Motor neuron (in vitro differentiated cells): ENCODE measurements at regions not wholly inside any gene's neighbourhood (a gene's known extent, or its start where the extent isn't known, plus 50 kb on each side); places are given as distances from the start of the nearest gene placed in this dataset.

Experiments used
- ATAC-seq, 8 experiments: fragments of 200-7000 bp; cut with Tn5 transposase; replicated peaks in 6 of 8; 2 replicates each; pipeline ENCODE4 v1.8.0; 2021; ENCODE audit warnings: mild to moderate bottlenecking in 8 of 8, moderate library complexity in 8 of 8
- H3K27ac ChIP-seq, 2 donors: fragments of 250-450 bp; sonication (Bioruptor Pico); 2 replicates each; pipeline ENCODE4 v1.9.0; 2021; ENCODE audit warnings: antibody characterized with exemption in 2 of 2, mild to moderate bottlenecking in 2 of 2, moderate library complexity in 1 of 2
- H3K4me1 ChIP-seq, 2 donors: fragments of 250-450 bp; sonication (Bioruptor Pico); replicated peaks in 1 of 2; 2 replicates each; pipeline ENCODE4 v1.6.1; 2021; ENCODE audit warnings: antibody characterized with exemption in 2 of 2, mild to moderate bottlenecking in 2 of 2, moderate library complexity in 1 of 2
- H3K4me3 ChIP-seq, 5 donors: fragments of 250-450 bp; sonication (Bioruptor Pico); 2 replicates each; pipeline ENCODE4 v1.9.0; 2021; ENCODE audit warnings: antibody characterized with exemption in 5 of 5, mild to moderate bottlenecking in 5 of 5, moderate library complexity in 4 of 5
- WGBS, 10 experiments: fragments of 450-650 bp; shearing (Covaris generic); methylation state at CpG; one replicate each; pipeline ENCODE4 v1.0.0; 2022; 5-methylcytosine and 5-hydroxymethylcytosine counted together
- in situ Hi-C, 9 experiments: fragments of 400-800 bp; cut with MboI; loops; one replicate each; pipeline ENCODE4 v1.15.0; 2021; ENCODE audit warnings: low sequenced_read_pairs in 9 of 9, low pct_unique_long_range_greater_than_20kb in 2 of 9; ENCODE audit not compliant: unreplicated experiment in 9 of 9

GRCh38 chr7:95649546-95649945, 53.2 kb upstream of the PDK4 start:
- 0 to 100% (median 50%) methylated on average over 1 to 3 of the region's 3 CpGs for WGBS, 10 experiments
- ATAC-seq: peak in 1 of 8 experiments; percentile 53

GRCh38 chr7:95646350-95646749, 50.0 kb upstream of the PDK4 start:
- WGBS, 10 experiments: 38 to 67% (median 43%) methylated on average over 1 of the region's 1 CpG; no CpG with 5 or more reads in 4 of the 10 experiments
- Histone ChIP-seq H3K27ac (no peak overlapping the region), H3K4me3 (no peak overlapping the region), H3K4me1 (no peaks in the 10 kb centered on the region)
- ATAC-seq: no peak
- in situ Hi-C loops: no loop called here

More at GRCh38 chr7:95649546-95649945, 53.2 kb upstream of the PDK4 start:
- H3K4me3 ChIP-seq: no peak overlapping the region
- in situ Hi-C loops: no loop called here
- no peaks in the 10 kb centered on the region for H3K4me1 ChIP-seq
- no peak overlapping the region for H3K27ac ChIP-seq
